GM21526 (cell line): ENCODE measurements at regions not wholly inside any gene's neighbourhood (a gene's known extent, or its start where the extent isn't known, plus 50 kb on each side); places are given as distances from the start of the nearest gene placed in this dataset.
"Not testable (repeated sequence)": the region's sequence is repeated elsewhere in the genome, so short reads cannot be mapped to it uniquely, and the experiment has no call there.

Source experiments
- ATAC-seq: cut with Tn5 transposase; IDR thresholded peaks from one replicate; pipeline ENCODE4 v1.9.1; 2021; ENCODE audit warnings: moderate library complexity; ENCODE audit not compliant: unreplicated experiment, low FRiP score

- ATAC-seq, result no peak
Measured at GRCh38 chr9:7636309-7636708, 163.3 kb downstream of the DMAC1 start.

GRCh38 chr9:7626571-7627029, 173.0 kb downstream of the DMAC1 start:
- ATAC-seq, result not testable (repeated sequence)

GRCh38 chr9:7622481-7622880, 177.1 kb downstream of the DMAC1 start:
- ATAC-seq, result no peak

- ATAC-seq, result no peak
Measured at GRCh38 chr9:7615344-7615743, 184.2 kb downstream of the DMAC1 start.

GRCh38 chr9:7613931-7614330, 185.6 kb downstream of the DMAC1 start:
- no peak for ATAC-seq

GRCh38 chr9:7608261-7608660, 191.3 kb downstream of the DMAC1 start:
- no peak for ATAC-seq

GRCh38 chr9:7607421-7607820, 192.2 kb downstream of the DMAC1 start:
- ATAC-seq, result no peak

- ATAC-seq, result no peak
Measured at GRCh38 chr9:7606591-7606990, 193.0 kb downstream of the DMAC1 start.

GRCh38 chr9:7601739-7602138, 197.8 kb downstream of the DMAC1 start:
- ATAC-seq, result no peak

GRCh38 chr9:7597716-7598115, 201.9 kb downstream of the DMAC1 start:
- ATAC-seq, result no peak

GRCh38 chr9:7592321-7593316, 207.0 kb downstream of the DMAC1 start:
- ATAC-seq, result no peak

- no peak for ATAC-seq
Measured at GRCh38 chr9:7591501-7591900, 208.1 kb downstream of the DMAC1 start.

- no peak for ATAC-seq
Measured at GRCh38 chr9:7580568-7580967, 219.0 kb downstream of the DMAC1 start.

- ATAC-seq, result no peak
Measured at GRCh38 chr9:7579351-7579750, 220.2 kb downstream of the DMAC1 start.

- ATAC-seq, result no peak
Measured at GRCh38 chr9:7578951-7579350, 220.6 kb downstream of the DMAC1 start.

GRCh38 chr9:7570107-7570720, 229.4 kb downstream of the DMAC1 start:
- peak; percentile 89 for ATAC-seq

- no peak for ATAC-seq
Measured at GRCh38 chr9:7567687-7568086, 231.9 kb downstream of the DMAC1 start.

GRCh38 chr9:7561527-7562080, 238.0 kb downstream of the DMAC1 start:
- ATAC-seq, result no peak

- no peak for ATAC-seq
Measured at GRCh38 chr9:7560669-7561305, 238.8 kb downstream of the DMAC1 start.

- no peak for ATAC-seq
Measured at GRCh38 chr9:7554699-7555098, 244.9 kb downstream of the DMAC1 start.

- ATAC-seq, result not testable (repeated sequence)
Measured at GRCh38 chr9:7552706-7553105, 246.9 kb downstream of the DMAC1 start.
